ENCODE measurements at regions not wholly inside any gene's neighbourhood (a gene's known extent, or its start where the extent isn't known, plus 50 kb on each side); places are given as distances from the start of the nearest gene placed in this dataset.
A peak's percentile ranks its signal among the peaks of the same experiment; 100 is the strongest.

GRCh38 chr15:31489801-31490646, 163.4 kb downstream of the KLF13 start:
- H3K4me1 Mint-ChIP-seq: peaks cover 4 to 61% (median 19%) of the 10 kb centered on the region in 7 donors
- peak in 7 of 9 donors; percentile 33 to 62 (median 53) for DNase-seq
- Histone ChIP-seq H3K27me3 (ENCODE audit: control insufficient read depth in 2 of 2, insufficient read depth in 2 of 2, low read length in 2 of 2) (no peaks in the 10 kb centered on the region), H3K36me3 (ENCODE audit: control insufficient read depth in 2 of 3, insufficient read depth in 3 of 3, low read length in 3 of 3) (no peaks in the 10 kb centered on the region), H3K9me3 (ENCODE audit: control insufficient read depth in 2 of 3, low read length in 3 of 3) (no peaks in the 10 kb centered on the region), H3K27ac (ENCODE audit: low read depth, low read length) (no peak overlapping the region), H3K4me3 (ENCODE audit: low read length) (no peak overlapping the region), H3K4me1 (ENCODE audit: control insufficient read depth in 2 of 2, insufficient read depth in 2 of 2, low read length in 2 of 2) (peaks cover 17 to 19% of the 10 kb centered on the region in 2 donors)
- no peak overlapping the region for H3K4me3 Mint-ChIP-seq
- H3K27me3 Mint-ChIP-seq: no peaks in the 10 kb centered on the region
- H3K27ac Mint-ChIP-seq: peak overlapping the region in 2 of 9 donors; percentile 16 to 37
- intact Hi-C loops (cut with micrococcal nuclease): loop anchor here (1.0 to 5.0 kb wide), 10 partner anchors 17 to 829 kb away; partner anchors contain the start of gene MTMR10 (in 1 of the 2)
- POLR2A ChIA-PET: interaction anchor here (0.6 to 2.7 kb wide), 8 partner anchors 31 to 290 kb away, joined by 3 to 11 read pairs (median 4); no protein-coding TSS in a partner anchor
- ATAC-seq: peak; percentile 62
- peaks cover 0 to 25% (median 8%) of the 10 kb centered on the region in 5 donors for H3K36me3 Mint-ChIP-seq
- peaks cover 0 to 24% (median 6%) of the 10 kb centered on the region in 11 donors for H3K9me3 Mint-ChIP-seq
- CTCF ChIA-PET: interaction anchor here (0.6 to 5.2 kb wide), 23 partner anchors 8 to 828 kb away, joined by 3 to 117 read pairs (median 4); no protein-coding TSS in a partner anchor

GRCh38 chr15:31494786-31495185, 168.2 kb downstream of the KLF13 start:
- Mint-ChIP-seq H3K4me1 (peaks cover 0 to 17% (median 4%) of the 10 kb centered on the region in 7 donors), H3K27ac (no peak overlapping the region), H3K9me3 (peaks cover 0 to 24% (median 6%) of the 10 kb centered on the region in 11 donors), H3K4me3 (no peak overlapping the region), H3K36me3 (peaks cover 0 to 22% (median 8%) of the 10 kb centered on the region in 5 donors), H3K27me3 (no peaks in the 10 kb centered on the region)
- ChIA-PET POLR2A (no interaction called here), CTCF (no interaction called here)
- intact Hi-C loops (cut with micrococcal nuclease): no loop called here
- Histone ChIP-seq H3K27ac (ENCODE audit: low read depth, low read length) (no peak overlapping the region), H3K27me3 (ENCODE audit: control insufficient read depth in 2 of 2, insufficient read depth in 2 of 2, low read length in 2 of 2) (no peaks in the 10 kb centered on the region), H3K4me3 (ENCODE audit: low read length) (no peak overlapping the region), H3K4me1 (ENCODE audit: control insufficient read depth in 2 of 2, insufficient read depth in 2 of 2, low read length in 2 of 2) (peaks cover 2 to 3% of the 10 kb centered on the region in 2 donors), H3K9me3 (ENCODE audit: control insufficient read depth in 2 of 3, low read length in 3 of 3) (no peaks in the 10 kb centered on the region), H3K36me3 (ENCODE audit: control insufficient read depth in 2 of 3, insufficient read depth in 3 of 3, low read length in 3 of 3) (no peaks in the 10 kb centered on the region)
- ATAC-seq (no peak), DNase-seq (no peak)

- Mint-ChIP-seq H3K36me3 (peaks cover 0 to 22% (median 8%) of the 10 kb centered on the region in 5 donors), H3K27ac (no peak overlapping the region), H3K4me1 (peaks cover 0 to 13% (median under 1%) of the 10 kb centered on the region in 7 donors), H3K4me3 (no peak overlapping the region), H3K9me3 (peaks cover 0 to 24% (median 6%) of the 10 kb centered on the region in 11 donors), H3K27me3 (no peaks in the 10 kb centered on the region)
- Histone ChIP-seq H3K27ac (ENCODE audit: low read depth, low read length) (no peak overlapping the region), H3K27me3 (ENCODE audit: control insufficient read depth in 2 of 2, insufficient read depth in 2 of 2, low read length in 2 of 2) (no peaks in the 10 kb centered on the region), H3K4me1 (ENCODE audit: control insufficient read depth in 2 of 2, insufficient read depth in 2 of 2, low read length in 2 of 2) (no peaks in the 10 kb centered on the region), H3K9me3 (ENCODE audit: control insufficient read depth in 2 of 3, low read length in 3 of 3) (no peaks in the 10 kb centered on the region), H3K36me3 (ENCODE audit: control insufficient read depth in 2 of 3, insufficient read depth in 3 of 3, low read length in 3 of 3) (no peaks in the 10 kb centered on the region), H3K4me3 (ENCODE audit: low read length) (no peak overlapping the region)
- intact Hi-C loops (cut with micrococcal nuclease): no loop called here
- ATAC-seq: no peak
- ChIA-PET CTCF (no interaction called here), POLR2A (no interaction called here)
- no peak for DNase-seq
These were observed 168.6 kb downstream of the KLF13 start for GRCh38 chr15:31495281-31495680.

GRCh38 chr15:31497838-31498237, 171.2 kb downstream of the KLF13 start:
- Mint-ChIP-seq H3K4me1 (peaks cover 0 to 8% (median 0%) of the 10 kb centered on the region in 7 donors), H3K36me3 (peaks cover 0 to 10% (median 0%) of the 10 kb centered on the region in 5 donors), H3K27ac (no peak overlapping the region), H3K9me3 (peaks cover 0 to 9% (median 0%) of the 10 kb centered on the region in 11 donors), H3K4me3 (no peak overlapping the region), H3K27me3 (no peaks in the 10 kb centered on the region)
- H3K27me3 ChIP-seq (ENCODE audit: control insufficient read depth in 2 of 2, insufficient read depth in 2 of 2, low read length in 2 of 2): no peaks in the 10 kb centered on the region
- H3K36me3 ChIP-seq (ENCODE audit: control insufficient read depth in 2 of 3, insufficient read depth in 3 of 3, low read length in 3 of 3): no peaks in the 10 kb centered on the region
- ATAC-seq: no peak
- no peaks in the 10 kb centered on the region for H3K4me1 ChIP-seq (ENCODE audit: control insufficient read depth in 2 of 2, insufficient read depth in 2 of 2, low read length in 2 of 2)
- intact Hi-C loops (cut with micrococcal nuclease): no loop called here
- no peak overlapping the region for H3K4me3 ChIP-seq (ENCODE audit: low read length)
- no peaks in the 10 kb centered on the region for H3K9me3 ChIP-seq (ENCODE audit: control insufficient read depth in 2 of 3, low read length in 3 of 3)
- no peak for DNase-seq
- ChIA-PET POLR2A (no interaction called here), CTCF (interaction anchor here (0.9 to 1.2 kb wide), 4 partner anchors 7 to 298 kb away, joined by 3 to 5 read pairs (median 4); no protein-coding TSS in a partner anchor)
- no peak overlapping the region for H3K27ac ChIP-seq (ENCODE audit: low read depth, low read length)

GRCh38 chr15:31498329-31498728, 171.7 kb downstream of the KLF13 start:
- no peak overlapping the region for H3K27ac ChIP-seq (ENCODE audit: low read depth, low read length)
- H3K4me3 ChIP-seq (ENCODE audit: low read length): no peak overlapping the region
- peaks cover 0 to 10% (median 0%) of the 10 kb centered on the region in 7 donors for H3K4me1 Mint-ChIP-seq
- DNase-seq (no peak), ATAC-seq (no peak)
- H3K36me3 ChIP-seq (ENCODE audit: control insufficient read depth in 2 of 3, insufficient read depth in 3 of 3, low read length in 3 of 3): no peaks in the 10 kb centered on the region
- no peaks in the 10 kb centered on the region for H3K27me3 Mint-ChIP-seq
- no peaks in the 10 kb centered on the region for H3K27me3 ChIP-seq (ENCODE audit: control insufficient read depth in 2 of 2, insufficient read depth in 2 of 2, low read length in 2 of 2)
- H3K9me3 Mint-ChIP-seq: peaks cover 0 to 7% (median 0%) of the 10 kb centered on the region in 11 donors
- no peak overlapping the region for H3K4me3 Mint-ChIP-seq
- peaks cover 0 to 8% (median 0%) of the 10 kb centered on the region in 5 donors for H3K36me3 Mint-ChIP-seq
- no peak overlapping the region for H3K27ac Mint-ChIP-seq
- no peaks in the 10 kb centered on the region for H3K4me1 ChIP-seq (ENCODE audit: control insufficient read depth in 2 of 2, insufficient read depth in 2 of 2, low read length in 2 of 2)
- intact Hi-C loops (cut with micrococcal nuclease): no loop called here
- POLR2A ChIA-PET: no interaction called here
- no peaks in the 10 kb centered on the region for H3K9me3 ChIP-seq (ENCODE audit: control insufficient read depth in 2 of 3, low read length in 3 of 3)
- CTCF ChIA-PET: interaction anchor here (0.9 to 1.2 kb wide), 4 partner anchors 8 to 298 kb away, joined by 3 to 5 read pairs (median 4); no protein-coding TSS in a partner anchor

GRCh38 chr15:31498756-31499155, 172.1 kb downstream of the KLF13 start:
- Mint-ChIP-seq H3K4me3 (no peak overlapping the region), H3K27me3 (no peaks in the 10 kb centered on the region), H3K36me3 (peaks cover 0 to 4% (median 0%) of the 10 kb centered on the region in 5 donors), H3K9me3 (peaks cover 0 to 4% (median 0%) of the 10 kb centered on the region in 11 donors), H3K27ac (no peak overlapping the region), H3K4me1 (peaks cover 0 to 10% (median 0%) of the 10 kb centered on the region in 7 donors)
- Histone ChIP-seq H3K27me3 (ENCODE audit: control insufficient read depth in 2 of 2, insufficient read depth in 2 of 2, low read length in 2 of 2) (no peaks in the 10 kb centered on the region), H3K27ac (ENCODE audit: low read depth, low read length) (no peak overlapping the region), H3K4me3 (ENCODE audit: low read length) (no peak overlapping the region), H3K9me3 (ENCODE audit: control insufficient read depth in 2 of 3, low read length in 3 of 3) (no peaks in the 10 kb centered on the region), H3K4me1 (ENCODE audit: control insufficient read depth in 2 of 2, insufficient read depth in 2 of 2, low read length in 2 of 2) (no peaks in the 10 kb centered on the region), H3K36me3 (ENCODE audit: control insufficient read depth in 2 of 3, insufficient read depth in 3 of 3, low read length in 3 of 3) (no peaks in the 10 kb centered on the region)
- intact Hi-C loops (cut with micrococcal nuclease): no loop called here
- DNase-seq: no peak
- ChIA-PET CTCF (interaction anchor here (0.9 to 1.2 kb wide), 4 partner anchors 8 to 299 kb away, joined by 3 to 5 read pairs (median 4); no protein-coding TSS in a partner anchor), POLR2A (no interaction called here)
- ATAC-seq: no peak
